Esophagus (tissue), 2 donors: ENCODE measurements at regions not wholly inside any gene's neighbourhood (a gene's known extent, or its start where the extent isn't known, plus 50 kb on each side); places are given as distances from the start of the nearest gene placed in this dataset.
"Not testable (repeated sequence)": the region's sequence is repeated elsewhere in the genome, so short reads cannot be mapped to it uniquely, and the experiment has no call there.

Experiments
- H3K27ac ChIP-seq, 2 donors: one replicate each; pipeline ENCODE4 v1.5.1; 2013; ENCODE audit warnings: low read depth in 2 of 2, mild to moderate bottlenecking in 2 of 2, inconsistent platforms in 1 of 2, low read length in 1 of 2, moderate library complexity in 1 of 2
- H3K27me3 ChIP-seq, 2 donors: one replicate each; pipeline ENCODE4 v1.6.1; 2013; ENCODE audit warnings: low read length in 2 of 2, control low read depth in 1 of 2, mild to moderate bottlenecking in 1 of 2; ENCODE audit not compliant: insufficient read depth in 2 of 2, control insufficient read depth in 1 of 2
- H3K36me3 ChIP-seq, 2 donors: one replicate each; pipeline ENCODE4 v1.6.1; 2013; ENCODE audit warnings: low read length in 1 of 2; ENCODE audit not compliant: control insufficient read depth in 2 of 2, insufficient read depth in 2 of 2
- H3K4me1 ChIP-seq, 2 donors: one replicate each; pipeline ENCODE4 v1.6.1; 2013; ENCODE audit warnings: low read length in 1 of 2; ENCODE audit not compliant: control insufficient read depth in 2 of 2, insufficient read depth in 2 of 2
- H3K4me3 ChIP-seq, 2 donors: one replicate each; pipeline ENCODE4 v1.5.1; 2013; ENCODE audit warnings: low read length in 2 of 2, mild to moderate bottlenecking in 2 of 2, low read depth in 1 of 2, moderate library complexity in 1 of 2
- H3K9me3 ChIP-seq, 2 donors: one replicate each; pipeline ENCODE4 v1.6.1; 2013; ENCODE audit warnings: mild to moderate bottlenecking in 2 of 2, low read depth in 1 of 2, low read length in 1 of 2, moderate library complexity in 1 of 2; ENCODE audit not compliant: control insufficient read depth in 2 of 2, insufficient read depth in 1 of 2
- WGBS, 2 donors: extraction: QIAGEN DNeasy Blood & Tissue Kit; methylation state at CpG; one replicate each; pipeline ENCODE4 v1.1.7; 2013; 5-methylcytosine and 5-hydroxymethylcytosine counted together
- donor health status: healthy with polysubstance abuse.
- donor health status: Bipolar disorder and iron deficiency.

- H3K27me3 ChIP-seq, H3K27ac ChIP-seq, H3K4me1 ChIP-seq, H3K36me3 ChIP-seq, H3K9me3 ChIP-seq, H3K4me3 ChIP-seq: not testable (repeated sequence)
- 81 to 89% methylated on average over 4 of the region's 4 CpGs for WGBS, 2 donors
These were observed 122.1 kb downstream of the SPAG6 start for GRCh38 chr10:22467393-22467792.

GRCh38 chr10:22468570-22469320, 123.4 kb downstream of the SPAG6 start:
- no peaks in the 10 kb centered on the region for H3K36me3 ChIP-seq
- H3K4me1 ChIP-seq: no peaks in the 10 kb centered on the region
- H3K9me3 ChIP-seq: no peaks in the 10 kb centered on the region
- H3K27me3 ChIP-seq: peaks cover 0 to 5% of the 10 kb centered on the region in 2 donors
- 75 to 84% methylated on average over 3 of the region's 3 CpGs for WGBS, 2 donors
- no peak overlapping the region for H3K4me3 ChIP-seq
- H3K27ac ChIP-seq: no peak overlapping the region

- H3K27me3 ChIP-seq: peaks cover 5 to 8% of the 10 kb centered on the region in 2 donors
These were observed 127.7 kb downstream of the SPAG6 start for GRCh38 chr10:22473044-22473443.

GRCh38 chr10:22473459-22473858, 128.2 kb downstream of the SPAG6 start:
- Histone ChIP-seq H3K27ac (no peak overlapping the region), H3K27me3 (peaks cover 5 to 8% of the 10 kb centered on the region in 2 donors), H3K4me3 (no peak overlapping the region), H3K36me3 (no peaks in the 10 kb centered on the region), H3K9me3 (peaks cover 0 to 3% of the 10 kb centered on the region in 2 donors), H3K4me1 (peaks cover 0 to 10% of the 10 kb centered on the region in 2 donors)
- 64 to 68% methylated on average over 3 of the region's 3 CpGs for WGBS, 2 donors

More at GRCh38 chr10:22473044-22473443, 127.7 kb downstream of the SPAG6 start:
- H3K27ac ChIP-seq: no peak overlapping the region
- no peaks in the 10 kb centered on the region for H3K36me3 ChIP-seq
- H3K4me1 ChIP-seq: peaks cover 0 to 10% of the 10 kb centered on the region in 2 donors
- H3K9me3 ChIP-seq: peaks cover 0 to 3% of the 10 kb centered on the region in 2 donors
- 93% methylated on average over 6 of the region's 6 CpGs for WGBS, 2 donors
- no peak overlapping the region for H3K4me3 ChIP-seq

DNA sequence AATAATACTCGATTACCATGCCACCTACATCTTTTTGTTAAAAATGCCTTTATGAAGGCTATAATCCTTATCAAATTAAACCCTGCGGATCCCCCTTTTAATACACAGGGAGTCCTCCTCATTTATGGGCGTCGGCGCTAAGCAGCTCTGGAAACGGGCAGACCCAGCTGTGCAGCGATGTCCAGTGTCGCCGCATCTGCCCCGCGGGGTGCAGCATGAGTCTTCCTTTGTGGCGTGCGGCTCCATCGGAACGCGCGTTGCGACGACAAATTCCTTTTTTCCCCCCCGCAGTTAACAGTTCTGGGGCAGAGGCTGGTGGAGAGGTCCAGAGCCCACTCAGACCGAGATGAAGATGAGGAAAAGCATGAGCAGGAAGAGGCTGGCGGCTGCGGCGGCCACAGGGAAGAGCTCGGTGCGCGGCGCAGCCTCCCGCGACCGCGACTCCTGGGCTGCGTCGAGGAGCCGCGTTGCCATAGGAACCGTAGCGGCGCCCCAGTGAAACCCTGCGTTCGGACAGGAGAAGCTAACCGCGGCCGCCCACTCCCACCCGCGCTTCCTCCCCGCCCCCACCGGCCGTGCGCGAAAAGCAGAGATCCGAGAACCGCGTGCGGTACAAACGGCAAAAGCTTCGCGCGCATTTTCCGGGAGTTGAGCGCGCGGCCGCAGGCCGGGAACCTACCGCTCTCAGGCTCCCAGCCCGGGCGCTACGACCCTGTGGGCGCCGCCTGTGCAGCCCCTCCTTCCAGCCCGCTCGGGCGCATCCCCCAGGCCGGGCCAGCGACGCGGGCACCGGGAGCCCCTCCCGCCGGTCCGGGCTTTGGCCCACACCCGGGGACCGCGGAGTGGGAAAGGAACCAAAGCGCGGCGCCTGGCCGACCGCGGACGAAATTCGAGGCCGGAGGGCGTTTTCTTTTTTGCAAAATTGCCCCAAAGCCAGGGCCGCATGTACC, 130.6 kb downstream of the SPAG6 start:
- peaks cover 5 to 8% of the 10 kb centered on the region in 2 donors for H3K27me3 ChIP-seq
- peaks cover 0 to 10% of the 10 kb centered on the region in 2 donors for H3K4me1 ChIP-seq
- no peak overlapping the region for H3K27ac ChIP-seq
- no peaks in the 10 kb centered on the region for H3K36me3 ChIP-seq
- 2% methylated on average over 78 to 96 of the region's 96 CpGs for WGBS, 2 donors
- H3K9me3 ChIP-seq: peaks cover 0 to 3% of the 10 kb centered on the region in 2 donors
- H3K4me3 ChIP-seq: peak overlapping the region; percentile 18 to 43

GRCh38 chr10:22476601-22477321, 131.5 kb downstream of the SPAG6 start:
- no peaks in the 10 kb centered on the region for H3K36me3 ChIP-seq
- H3K4me3 ChIP-seq: peak overlapping the region in 1 of 2 donors; percentile 43
- 25 to 32% methylated on average over 55 of the region's 55 CpGs for WGBS, 2 donors
- peaks cover 0 to 3% of the 10 kb centered on the region in 2 donors for H3K9me3 ChIP-seq
- H3K4me1 ChIP-seq: peaks cover 0 to 10% of the 10 kb centered on the region in 2 donors
- H3K27ac ChIP-seq: no peak overlapping the region
- peaks cover 5 to 8% of the 10 kb centered on the region in 2 donors for H3K27me3 ChIP-seq

GRCh38 chr10:22477334-22478287, 132.3 kb downstream of the SPAG6 start:
- Histone ChIP-seq H3K27me3 (peaks cover 0 to 8% of the 10 kb centered on the region in 2 donors), H3K4me1 (peaks cover 0 to 10% of the 10 kb centered on the region in 2 donors), H3K36me3 (no peaks in the 10 kb centered on the region), H3K9me3 (peaks cover 0 to 3% of the 10 kb centered on the region in 2 donors), H3K4me3 (no peak overlapping the region), H3K27ac (no peak overlapping the region)
- 59 to 69% methylated on average over 72 of the region's 72 CpGs for WGBS, 2 donors

- Histone ChIP-seq H3K27me3 (peaks cover 0 to 8% of the 10 kb centered on the region in 2 donors), H3K36me3 (no peaks in the 10 kb centered on the region), H3K9me3 (peaks cover 0 to 3% of the 10 kb centered on the region in 2 donors), H3K4me1 (peaks cover 0 to 10% of the 10 kb centered on the region in 2 donors), H3K27ac (no peak overlapping the region), H3K4me3 (no peak overlapping the region)
- WGBS, 2 donors: 87 to 89% methylated on average over 8 of the region's 8 CpGs
These were observed 133.4 kb downstream of the SPAG6 start for GRCh38 chr10:22478555-22479334.
